Left ventricle myocardium inferior (tissue), 1 donor: ENCODE measurements at regions not wholly inside any gene's neighbourhood (a gene's known extent, or its start where the extent isn't known, plus 50 kb on each side); places are given as distances from the start of the nearest gene placed in this dataset.

Experiments
- DNase-seq: peaks from one replicate; pipeline ENCODE4 v3.0.0-alpha.2; 2020
- H3K27ac ChIP-seq: fragments of 200-600 bp; replicated peaks from 2 replicates; pipeline ENCODE4 v1.8.0; 2021
- H3K27me3 ChIP-seq: fragments of 200-600 bp; 2 replicates; pipeline ENCODE4 v1.8.0; 2021; ENCODE audit warnings: low read depth
- H3K36me3 ChIP-seq: fragments of 200-600 bp; 2 replicates; pipeline ENCODE4 v1.8.0; 2021
- H3K4me1 ChIP-seq: fragments of 200-600 bp; 2 replicates; pipeline ENCODE4 v1.8.0; 2021
- H3K4me3 ChIP-seq: fragments of 200-600 bp; 2 replicates; pipeline ENCODE4 v1.8.0; 2021; ENCODE audit warnings: mild to moderate bottlenecking, moderate library complexity
- H3K9me3 ChIP-seq: fragments of 200-600 bp; replicated peaks from 2 replicates; pipeline ENCODE4 v1.8.0; 2021
- intact Hi-C: fragments of 100-400 bp; cut with micrococcal nuclease; formaldehyde crosslinking; loops from one replicate; pipeline ENCODE4 v1.11.0; 2022
- TF ChIP-seq, protein P1 (sequence below): fragments of 200-600 bp; IDR thresholded peaks from 2 replicates; pipeline ENCODE4 v1.8.0; 2021; ENCODE audit warnings: antibody characterized with exemption, mild to moderate bottlenecking, borderline replicate concordance
- donor health status: DM: no; HTN: yes; CAD: no; lungs with severe emphysema.

DNA sequence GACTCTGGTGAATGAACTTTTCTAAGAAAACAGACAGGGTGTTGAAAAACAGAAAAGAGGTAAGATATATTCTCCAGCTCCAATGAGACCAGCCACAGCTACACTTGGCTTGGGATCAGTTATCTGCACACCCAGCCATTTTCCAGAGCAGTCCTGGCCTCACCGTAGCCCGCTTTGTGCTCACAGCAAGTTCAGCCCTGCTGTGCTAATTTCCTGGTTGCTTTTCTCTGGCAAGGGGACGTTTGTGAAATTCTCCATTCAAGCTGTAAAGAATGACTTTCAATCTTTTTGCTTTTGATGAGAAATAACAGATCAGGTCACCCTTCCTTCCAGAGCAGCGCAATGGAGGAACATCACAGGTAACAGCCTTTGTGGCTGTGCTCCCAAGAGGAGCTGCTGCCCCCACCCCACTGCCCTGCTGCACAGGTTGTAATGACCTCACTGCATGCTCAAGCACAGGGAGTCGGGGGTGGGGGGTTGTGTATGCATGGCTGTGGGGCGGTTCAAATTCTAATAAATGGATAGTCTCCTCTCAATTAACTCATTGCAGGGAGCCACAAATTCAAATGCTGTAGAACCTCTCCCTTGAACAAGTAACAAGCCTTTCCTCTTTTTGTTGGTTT is 516.6 kb upstream of the NBEA start:
- Histone ChIP-seq H3K27ac (no peak overlapping the region), H3K4me1 (no peaks in the 10 kb centered on the region), H3K4me3 (no peak overlapping the region), H3K9me3 (no peaks in the 10 kb centered on the region), H3K36me3 (no peaks in the 10 kb centered on the region), H3K27me3 (no peaks in the 10 kb centered on the region)
- DNase-seq = no peak
- intact Hi-C loops = no loop called here
- TF ChIP-seq, protein P1, sequence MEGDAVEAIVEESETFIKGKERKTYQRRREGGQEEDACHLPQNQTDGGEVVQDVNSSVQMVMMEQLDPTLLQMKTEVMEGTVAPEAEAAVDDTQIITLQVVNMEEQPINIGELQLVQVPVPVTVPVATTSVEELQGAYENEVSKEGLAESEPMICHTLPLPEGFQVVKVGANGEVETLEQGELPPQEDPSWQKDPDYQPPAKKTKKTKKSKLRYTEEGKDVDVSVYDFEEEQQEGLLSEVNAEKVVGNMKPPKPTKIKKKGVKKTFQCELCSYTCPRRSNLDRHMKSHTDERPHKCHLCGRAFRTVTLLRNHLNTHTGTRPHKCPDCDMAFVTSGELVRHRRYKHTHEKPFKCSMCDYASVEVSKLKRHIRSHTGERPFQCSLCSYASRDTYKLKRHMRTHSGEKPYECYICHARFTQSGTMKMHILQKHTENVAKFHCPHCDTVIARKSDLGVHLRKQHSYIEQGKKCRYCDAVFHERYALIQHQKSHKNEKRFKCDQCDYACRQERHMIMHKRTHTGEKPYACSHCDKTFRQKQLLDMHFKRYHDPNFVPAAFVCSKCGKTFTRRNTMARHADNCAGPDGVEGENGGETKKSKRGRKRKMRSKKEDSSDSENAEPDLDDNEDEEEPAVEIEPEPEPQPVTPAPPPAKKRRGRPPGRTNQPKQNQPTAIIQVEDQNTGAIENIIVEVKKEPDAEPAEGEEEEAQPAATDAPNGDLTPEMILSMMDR = no peak

DNA sequence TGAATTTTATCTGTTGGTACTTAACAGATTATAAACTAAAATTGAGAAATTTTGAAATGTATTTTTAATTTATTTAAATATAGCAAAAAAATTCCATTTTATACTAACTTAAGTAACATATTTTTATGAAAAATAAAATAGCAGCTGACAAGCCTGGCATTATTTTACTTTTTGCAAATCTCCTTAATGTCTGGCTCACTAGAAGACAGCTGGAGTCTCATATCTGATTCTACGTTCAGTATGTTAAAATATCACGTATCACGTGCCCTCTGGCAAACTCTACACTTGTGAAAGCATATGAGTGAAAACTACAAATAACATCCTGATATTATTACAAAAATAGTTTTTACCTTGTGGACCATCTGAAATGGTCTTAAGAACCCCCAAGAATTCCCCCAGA is 513.2 kb upstream of the NBEA start:
- Histone ChIP-seq H3K9me3 (no peaks in the 10 kb centered on the region), H3K36me3 (no peaks in the 10 kb centered on the region), H3K27ac (no peak overlapping the region), H3K4me1 (no peaks in the 10 kb centered on the region), H3K27me3 (no peaks in the 10 kb centered on the region), H3K4me3 (no peak overlapping the region)
- intact Hi-C loops = no loop called here
- TF ChIP-seq, protein P1 = no peak
- no peak for DNase-seq

DNA sequence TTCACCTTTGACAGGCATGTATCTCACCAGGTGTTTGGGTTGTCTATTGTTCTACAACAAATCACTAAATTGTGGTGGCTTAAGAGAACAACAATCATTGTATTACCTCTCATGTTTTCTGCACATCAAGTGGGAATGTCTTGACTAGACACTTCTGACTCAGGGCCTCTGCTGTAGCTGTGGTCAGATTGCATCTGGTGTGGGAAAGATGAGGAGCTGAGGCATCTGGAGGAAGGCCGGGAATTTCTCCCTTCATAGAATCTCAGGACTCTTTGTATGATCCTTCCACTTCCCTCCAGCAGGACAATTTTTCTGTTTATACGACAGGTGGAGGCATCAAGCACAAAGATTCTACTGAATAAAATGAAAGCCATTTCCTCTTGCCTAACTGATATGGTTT is 511.8 kb upstream of the NBEA start:
- Histone ChIP-seq H3K4me1 (no peaks in the 10 kb centered on the region), H3K27ac (no peak overlapping the region), H3K27me3 (no peaks in the 10 kb centered on the region), H3K9me3 (no peaks in the 10 kb centered on the region), H3K4me3 (no peak overlapping the region), H3K36me3 (no peaks in the 10 kb centered on the region)
- TF ChIP-seq, protein P1 = no peak
- DNase-seq = no peak
- intact Hi-C loops = no loop called here

DNA sequence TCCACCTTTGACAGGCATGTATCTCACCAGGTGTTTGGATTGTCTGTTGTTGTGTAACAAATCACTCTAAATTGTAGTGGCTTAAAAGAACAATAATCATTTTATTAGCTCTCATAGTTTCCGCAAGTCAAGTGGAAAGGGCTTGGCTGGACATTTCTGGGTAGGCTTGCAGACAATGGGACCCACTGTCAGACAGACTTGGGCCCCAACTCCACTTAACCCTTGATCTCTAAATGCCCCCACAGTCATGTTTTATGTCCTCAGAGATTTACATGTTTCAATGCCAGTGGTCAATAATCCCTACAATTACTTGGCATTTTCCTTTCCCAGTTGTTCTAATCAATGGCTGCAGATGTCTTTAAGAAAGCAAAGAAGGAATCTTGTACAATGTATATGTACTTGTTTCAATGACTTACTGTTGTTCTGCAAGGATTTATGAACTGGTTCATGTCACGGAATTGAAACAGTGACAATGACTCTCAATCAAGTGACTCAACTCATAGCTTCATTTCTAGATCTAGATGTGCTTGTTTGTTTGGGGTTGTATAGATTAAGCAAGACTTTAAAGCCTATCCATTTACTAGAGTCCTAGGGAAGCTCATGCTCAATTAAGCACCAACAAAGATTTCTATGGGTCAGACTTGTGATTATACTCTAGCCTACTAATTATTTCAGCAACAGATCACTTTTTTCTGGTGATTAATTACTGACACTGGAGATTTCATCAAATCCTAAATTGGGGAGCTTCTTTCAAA is 510.1 kb upstream of the NBEA start:
- Histone ChIP-seq H3K4me3 (no peak overlapping the region), H3K27me3 (no peaks in the 10 kb centered on the region), H3K9me3 (no peaks in the 10 kb centered on the region), H3K4me1 (no peaks in the 10 kb centered on the region), H3K36me3 (no peaks in the 10 kb centered on the region), H3K27ac (no peak overlapping the region)
- TF ChIP-seq, protein P1 = no peak
- intact Hi-C loops = no loop called here
- DNase-seq = no peak

DNA sequence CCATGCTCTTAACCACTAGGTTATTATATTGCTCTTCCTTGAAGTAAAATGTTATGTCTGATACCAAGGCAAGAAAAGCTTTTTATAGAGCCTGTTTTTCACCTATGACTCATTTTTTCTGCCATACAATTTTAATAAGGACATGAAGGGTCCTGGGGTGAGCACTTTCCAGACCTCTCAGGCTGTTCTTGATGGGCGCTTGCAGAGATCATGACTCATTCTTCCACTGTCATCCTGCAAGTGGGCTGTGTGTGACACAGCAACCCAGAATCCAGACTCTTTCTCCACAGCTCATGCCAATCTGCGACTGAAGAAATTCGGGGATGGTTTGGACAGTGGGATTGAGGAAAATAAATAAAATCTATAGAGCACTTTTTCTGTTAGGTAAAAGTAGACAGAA is 506.7 kb upstream of the NBEA start:
- Histone ChIP-seq H3K4me3 (no peak overlapping the region), H3K27ac (no peak overlapping the region), H3K4me1 (no peaks in the 10 kb centered on the region), H3K9me3 (no peaks in the 10 kb centered on the region), H3K36me3 (no peaks in the 10 kb centered on the region), H3K27me3 (no peaks in the 10 kb centered on the region)
- no peak for DNase-seq
- intact Hi-C loops = no loop called here
- TF ChIP-seq, protein P1 = no peak
